ENCODE measurements at regions not wholly inside any gene's neighbourhood (a gene's known extent, or its start where the extent isn't known, plus 50 kb on each side); places are given as distances from the start of the nearest gene placed in this dataset.

- ATAC-seq (ENCODE audit: low read depth) = no peak
- H3K9me3 Mint-ChIP-seq (ENCODE audit: insufficient read depth) = no peaks in the 10 kb centered on the region
- Histone ChIP-seq H4K20me1 (ENCODE audit: control insufficient read depth, insufficient read depth, low read length, poor library complexity, severe bottlenecking) (no peaks in the 10 kb centered on the region), H3K9ac (ENCODE audit: low read length) (no peak overlapping the region), H3K4me3 (ENCODE audit: control extremely low read depth in 1 of 5, extremely low read depth in 1 of 5, insufficient read depth in 1 of 5, low read depth in 2 of 5, low read length in 4 of 5) (no peak overlapping the region), H2AFZ (ENCODE audit: insufficient read depth, low read depth, low read length, poor library complexity, severe bottlenecking) (no peak overlapping the region), H3K27me3 (replicated peaks in 1 of 4; ENCODE audit: control extremely low read depth in 1 of 4, control insufficient read depth in 3 of 4, insufficient read depth in 4 of 4, low read length in 3 of 4) (peaks cover 0 to 3% (median 0%) of the 10 kb centered on the region in 4 experiments), H3K79me2 (ENCODE audit: control insufficient read depth, insufficient read depth, low read length) (no peaks in the 10 kb centered on the region), H3K9me3 (ENCODE audit: control extremely low read depth in 1 of 3, control insufficient read depth in 2 of 3, insufficient read depth in 1 of 3, low read length in 2 of 3) (no peaks in the 10 kb centered on the region), H3K4me2 (replicated peaks; ENCODE audit: low read depth, low read length, poor library complexity, severe bottlenecking) (no peak overlapping the region), H3K27ac (ENCODE audit: low read length in 2 of 2) (no peak overlapping the region), H3K4me1 (ENCODE audit: control insufficient read depth in 2 of 2, insufficient read depth in 2 of 2, low read length in 2 of 2) (peaks cover 0 to 8% of the 10 kb centered on the region in 2 donors), H3K36me3 (replicated peaks in 1 of 2; ENCODE audit: control extremely low read depth in 1 of 2, control insufficient read depth in 1 of 2, extremely low read depth in 1 of 2, insufficient read depth in 2 of 2, low read length in 1 of 2) (no peaks in the 10 kb centered on the region)
- no peak overlapping the region for H3K4me3 Mint-ChIP-seq
- H3K27ac Mint-ChIP-seq = no peak overlapping the region
- ChIA-PET POLR2A (no interaction called here), CTCF (no interaction called here)
- WGBS (ENCODE audit: insufficient coverage) = 80% methylated on average over 3 of the region's 4 CpGs
- DNase-seq = no peak
- peaks cover 4% of the 10 kb centered on the region for H3K27me3 Mint-ChIP-seq
- TF ChIP-seq EZH2 (IDR thresholded peaks at IDR 0.05; ENCODE audit: borderline replicate concordance, insufficient read depth, low read depth, low read length, poor library complexity, severe bottlenecking) = no peak
- no peak for TF ChIP-seq CTCF (IDR thresholded peaks at IDR 0.05)
- intact Hi-C loops (cut with micrococcal nuclease) = no loop called here
- H3K4me1 Mint-ChIP-seq = peaks cover 15% of the 10 kb centered on the region
These were observed 505.4 kb downstream of the BCL11A start for GRCh38 chr2:60047944-60048525.

GRCh38 chr2:60047347-60047746, 506.1 kb downstream of the BCL11A start:
- Mint-ChIP-seq H3K4me3 (no peak overlapping the region), H3K27me3 (peaks cover 4% of the 10 kb centered on the region), H3K9me3 (ENCODE audit: insufficient read depth) (no peaks in the 10 kb centered on the region), H3K27ac (no peak overlapping the region), H3K4me1 (peaks cover 17% of the 10 kb centered on the region)
- no CpG with 5 or more reads among the region's 2 CpGs for WGBS (ENCODE audit: insufficient coverage)
- TF ChIP-seq EZH2 (IDR thresholded peaks at IDR 0.05; ENCODE audit: borderline replicate concordance, insufficient read depth, low read depth, low read length, poor library complexity, severe bottlenecking) (no peak), CTCF (IDR thresholded peaks at IDR 0.05) (no peak)
- H4K20me1 ChIP-seq (ENCODE audit: control insufficient read depth, insufficient read depth, low read length, poor library complexity, severe bottlenecking) = no peaks in the 10 kb centered on the region
- H3K9ac ChIP-seq (ENCODE audit: low read length) = no peak overlapping the region
- DNase-seq = no peak
- H3K79me2 ChIP-seq (ENCODE audit: control insufficient read depth, insufficient read depth, low read length) = no peaks in the 10 kb centered on the region
- CTCF ChIA-PET = no interaction called here
- intact Hi-C loops (cut with micrococcal nuclease) = no loop called here
- no peaks in the 10 kb centered on the region for H3K9me3 ChIP-seq (ENCODE audit: control extremely low read depth in 1 of 3, control insufficient read depth in 2 of 3, insufficient read depth in 1 of 3, low read length in 2 of 3)
- peaks cover 0 to 8% of the 10 kb centered on the region in 2 donors for H3K4me1 ChIP-seq (ENCODE audit: control insufficient read depth in 2 of 2, insufficient read depth in 2 of 2, low read length in 2 of 2)
- H3K27ac ChIP-seq (ENCODE audit: low read length in 2 of 2) = no peak overlapping the region
- H2AFZ ChIP-seq (ENCODE audit: insufficient read depth, low read depth, low read length, poor library complexity, severe bottlenecking) = no peak overlapping the region
- no peak overlapping the region for H3K4me3 ChIP-seq (ENCODE audit: control extremely low read depth in 1 of 5, extremely low read depth in 1 of 5, insufficient read depth in 1 of 5, low read depth in 2 of 5, low read length in 4 of 5)
- H3K27me3 ChIP-seq (replicated peaks in 1 of 4; ENCODE audit: control extremely low read depth in 1 of 4, control insufficient read depth in 3 of 4, insufficient read depth in 4 of 4, low read length in 3 of 4) = peaks cover 0 to 3% (median 0%) of the 10 kb centered on the region in 4 experiments
- no peak for ATAC-seq (ENCODE audit: low read depth)
- no peaks in the 10 kb centered on the region for H3K36me3 ChIP-seq (replicated peaks in 1 of 2; ENCODE audit: control extremely low read depth in 1 of 2, control insufficient read depth in 1 of 2, extremely low read depth in 1 of 2, insufficient read depth in 2 of 2, low read length in 1 of 2)
- POLR2A ChIA-PET = no interaction called here
- H3K4me2 ChIP-seq (replicated peaks; ENCODE audit: low read depth, low read length, poor library complexity, severe bottlenecking) = no peak overlapping the region
